Endodermal cell (in vitro differentiated cells): ENCODE measurements at regions not wholly inside any gene's neighbourhood (a gene's known extent, or its start where the extent isn't known, plus 50 kb on each side); places are given as distances from the start of the nearest gene placed in this dataset.

ENCODE experiments used
- DNase-seq: peaks from one replicate; pipeline ENCODE4 v3.0.0-alpha.2; 2017
- H3K27ac ChIP-seq: 2 replicates; pipeline ENCODE4 v1.5.1; 2013; ENCODE audit warnings: mild to moderate bottlenecking, low read depth, low read length, moderate library complexity
- H3K27me3 ChIP-seq: 2 replicates; pipeline ENCODE4 v1.6.1; 2013; ENCODE audit warnings: mild to moderate bottlenecking, low read length, moderate library complexity; ENCODE audit not compliant: insufficient read depth, control insufficient read depth, poor library complexity, severe bottlenecking
- H3K36me3 ChIP-seq: 2 replicates; pipeline ENCODE4 v1.7.0; 2013; ENCODE audit warnings: mild to moderate bottlenecking, low read length, moderate library complexity; ENCODE audit not compliant: control insufficient read depth, insufficient read depth
- H3K4me1 ChIP-seq: one replicate; pipeline ENCODE4 v1.7.0; 2013; ENCODE audit warnings: low read length; ENCODE audit not compliant: control insufficient read depth, insufficient read depth
- H3K4me3 ChIP-seq: 2 replicates; pipeline ENCODE4 v1.5.1; 2013; ENCODE audit warnings: mild to moderate bottlenecking, low read length, moderate library complexity
- H3K9ac ChIP-seq: 2 replicates; pipeline ENCODE4 v1.6.1; 2013; ENCODE audit warnings: mild to moderate bottlenecking, low read length, moderate library complexity; ENCODE audit not compliant: poor library complexity, severe bottlenecking; ENCODE audit errors: extremely low read depth
- H3K9me3 ChIP-seq: 2 replicates; pipeline ENCODE4 v1.6.1; 2013; ENCODE audit warnings: mild to moderate bottlenecking, low read length, moderate library complexity; ENCODE audit not compliant: control insufficient read depth
- H3K27ac Mint-ChIP-seq: 2 replicates; pipeline ENCODE4 v1.8.0; 2020; ENCODE audit warnings: mixed read lengths
- H3K27me3 Mint-ChIP-seq: 2 replicates; pipeline ENCODE4 v1.8.0; 2021; ENCODE audit warnings: mild to moderate bottlenecking, mixed read lengths; ENCODE audit not compliant: insufficient read depth
- H3K36me3 Mint-ChIP-seq: 2 replicates; pipeline ENCODE4 v1.8.0; 2020; ENCODE audit warnings: low read depth, mixed read lengths
- H3K4me1 Mint-ChIP-seq: 2 replicates; pipeline ENCODE4 v1.8.0; 2020; ENCODE audit warnings: mixed read lengths
- H3K4me3 Mint-ChIP-seq: 2 replicates; pipeline ENCODE4 v1.8.0; 2020; ENCODE audit warnings: mild to moderate bottlenecking, moderate library complexity, mixed read lengths
- H3K9me3 Mint-ChIP-seq: 2 replicates; pipeline ENCODE4 v1.8.0; 2020; ENCODE audit warnings: mild to moderate bottlenecking, mixed read lengths
- WGBS, 2 experiments: methylation state at CpG; one replicate each; pipeline versions ENCODE4 v1.1.5 to v1.1.7; 2013; ENCODE audit warnings: missing lambda C conversion rate in 2 of 2, mixed read lengths in 1 of 2; ENCODE audit not compliant: insufficient coverage in 1 of 2, insufficient read length in 1 of 2; 5-methylcytosine and 5-hydroxymethylcytosine counted together
- TF ChIP-seq, protein P1 (sequence below): fragments of 200-600 bp; sonication (generic); conservative IDR thresholded peaks from 2 replicates; pipeline ENCODE4 v1.5.0; 2021; ENCODE audit warnings: antibody characterized with exemption, mild to moderate bottlenecking

DNA sequence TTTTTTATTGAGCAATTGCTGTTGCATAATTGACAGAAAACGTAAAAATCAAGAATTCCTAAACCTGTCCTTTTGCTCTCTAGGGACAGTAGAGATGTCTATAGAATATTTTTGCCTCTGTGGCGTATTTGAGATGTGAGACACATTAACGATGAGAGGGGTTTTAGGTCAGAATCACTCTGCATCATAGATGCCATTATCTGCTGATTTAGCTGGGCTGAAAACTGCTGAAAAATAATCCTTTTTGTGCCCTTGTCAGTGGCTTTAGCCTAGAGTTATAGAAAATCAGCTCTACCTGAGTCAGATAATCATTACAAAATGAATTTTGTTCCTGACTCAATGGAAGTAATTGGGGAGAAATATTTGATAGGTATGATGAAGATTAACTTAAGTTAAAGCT lies 767.8 kb upstream of the TENM3 start:
- H3K9me3 ChIP-seq, result no peaks in the 10 kb centered on the region
- peak overlapping the region; percentile 42 for H3K4me3 Mint-ChIP-seq
- no peak overlapping the region for H3K27ac ChIP-seq
- H3K4me1 ChIP-seq, result no peaks in the 10 kb centered on the region
- no peaks in the 10 kb centered on the region for H3K36me3 ChIP-seq
- H3K4me1 Mint-ChIP-seq, result peaks cover 21% of the 10 kb centered on the region
- no peaks in the 10 kb centered on the region for H3K36me3 Mint-ChIP-seq
- no peak overlapping the region for H3K27ac Mint-ChIP-seq
- no peaks in the 10 kb centered on the region for H3K9me3 Mint-ChIP-seq
- TF ChIP-seq, protein P1, sequence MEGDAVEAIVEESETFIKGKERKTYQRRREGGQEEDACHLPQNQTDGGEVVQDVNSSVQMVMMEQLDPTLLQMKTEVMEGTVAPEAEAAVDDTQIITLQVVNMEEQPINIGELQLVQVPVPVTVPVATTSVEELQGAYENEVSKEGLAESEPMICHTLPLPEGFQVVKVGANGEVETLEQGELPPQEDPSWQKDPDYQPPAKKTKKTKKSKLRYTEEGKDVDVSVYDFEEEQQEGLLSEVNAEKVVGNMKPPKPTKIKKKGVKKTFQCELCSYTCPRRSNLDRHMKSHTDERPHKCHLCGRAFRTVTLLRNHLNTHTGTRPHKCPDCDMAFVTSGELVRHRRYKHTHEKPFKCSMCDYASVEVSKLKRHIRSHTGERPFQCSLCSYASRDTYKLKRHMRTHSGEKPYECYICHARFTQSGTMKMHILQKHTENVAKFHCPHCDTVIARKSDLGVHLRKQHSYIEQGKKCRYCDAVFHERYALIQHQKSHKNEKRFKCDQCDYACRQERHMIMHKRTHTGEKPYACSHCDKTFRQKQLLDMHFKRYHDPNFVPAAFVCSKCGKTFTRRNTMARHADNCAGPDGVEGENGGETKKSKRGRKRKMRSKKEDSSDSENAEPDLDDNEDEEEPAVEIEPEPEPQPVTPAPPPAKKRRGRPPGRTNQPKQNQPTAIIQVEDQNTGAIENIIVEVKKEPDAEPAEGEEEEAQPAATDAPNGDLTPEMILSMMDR, result no peak
- WGBS, 2 experiments, result 80 to 83% methylated on average over 3 of the region's 3 CpGs
- no peaks in the 10 kb centered on the region for H3K27me3 Mint-ChIP-seq
- DNase-seq, result no peak
- H3K27me3 ChIP-seq, result no peaks in the 10 kb centered on the region
- no peak overlapping the region for H3K4me3 ChIP-seq
- no peak overlapping the region for H3K9ac ChIP-seq

DNA sequence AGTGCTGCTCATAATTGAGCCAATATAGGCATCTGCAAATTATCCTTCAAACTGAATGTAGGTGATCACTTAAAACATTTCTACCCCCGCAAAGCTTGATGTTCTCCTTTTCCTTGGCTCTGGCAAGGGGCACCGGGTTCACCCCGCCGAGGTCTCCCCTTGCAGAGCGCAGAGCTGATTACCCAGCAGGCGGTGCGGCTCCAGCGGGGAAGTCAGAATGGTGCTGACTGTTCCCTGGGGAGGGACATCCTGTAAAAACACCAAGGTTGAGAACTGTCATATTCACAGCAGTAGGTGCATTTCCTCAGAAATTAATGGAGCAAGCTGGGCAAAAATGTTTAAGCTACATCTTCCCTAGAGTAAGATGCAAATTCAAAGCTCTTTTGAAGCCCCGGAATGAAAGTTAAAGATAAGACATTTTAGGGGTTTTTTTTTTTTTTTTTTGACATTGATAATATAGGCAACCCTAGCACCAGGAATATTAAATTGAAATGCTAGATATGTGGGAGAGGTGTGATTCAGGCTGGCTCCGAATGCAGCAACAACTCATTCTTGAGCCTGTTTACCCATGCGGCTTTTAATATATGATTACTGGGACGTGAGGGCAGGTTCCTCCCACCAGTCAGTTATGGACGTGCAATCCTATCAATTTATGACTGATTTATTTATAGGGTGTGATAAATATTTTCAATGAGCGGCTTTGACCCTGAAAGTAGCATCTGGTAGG lies 767.3 kb upstream of the TENM3 start:
- Histone ChIP-seq H3K27ac (no peak overlapping the region), H3K4me3 (no peak overlapping the region), H3K36me3 (no peaks in the 10 kb centered on the region), H3K9ac (no peak overlapping the region), H3K27me3 (no peaks in the 10 kb centered on the region), H3K4me1 (no peaks in the 10 kb centered on the region), H3K9me3 (no peaks in the 10 kb centered on the region)
- Mint-ChIP-seq H3K4me3 (peak overlapping the region; percentile 42), H3K9me3 (no peaks in the 10 kb centered on the region), H3K27ac (no peak overlapping the region), H3K36me3 (no peaks in the 10 kb centered on the region), H3K27me3 (no peaks in the 10 kb centered on the region), H3K4me1 (peaks cover 21% of the 10 kb centered on the region)
- TF ChIP-seq, protein P1, result no peak
- peak; percentile 76 for DNase-seq
- WGBS, 2 experiments, result 50 to 59% methylated on average over 7 to 14 of the region's 14 CpGs

DNA sequence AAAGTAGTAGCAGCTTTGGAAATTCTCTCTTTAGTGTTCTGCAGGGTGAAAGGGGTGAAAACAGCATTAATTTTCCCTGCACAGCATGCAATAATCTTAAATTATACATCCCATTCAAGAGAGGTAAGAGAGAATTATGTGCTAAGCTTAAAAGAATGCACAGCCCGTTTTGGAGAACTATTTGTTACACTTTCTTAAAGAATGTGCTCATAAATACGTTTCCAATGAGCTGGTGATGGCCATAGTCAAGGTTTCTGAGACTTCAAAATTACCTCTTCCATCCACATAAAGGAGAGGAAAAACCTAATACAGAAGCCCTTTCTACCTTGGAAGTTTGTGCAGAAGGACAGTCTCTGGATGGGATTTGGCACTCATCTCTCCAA lies 766.7 kb upstream of the TENM3 start:
- 50 to 69% methylated on average over 1 to 2 of the region's 2 CpGs for WGBS, 2 experiments
- H3K27me3 Mint-ChIP-seq, result no peaks in the 10 kb centered on the region
- no peaks in the 10 kb centered on the region for H3K9me3 Mint-ChIP-seq
- peaks cover 21% of the 10 kb centered on the region for H3K4me1 Mint-ChIP-seq
- H3K36me3 Mint-ChIP-seq, result no peaks in the 10 kb centered on the region
- Histone ChIP-seq H3K9me3 (no peaks in the 10 kb centered on the region), H3K36me3 (no peaks in the 10 kb centered on the region), H3K9ac (no peak overlapping the region), H3K4me1 (no peaks in the 10 kb centered on the region), H3K27ac (no peak overlapping the region), H3K27me3 (no peaks in the 10 kb centered on the region), H3K4me3 (no peak overlapping the region)
- no peak overlapping the region for H3K27ac Mint-ChIP-seq
- no peak overlapping the region for H3K4me3 Mint-ChIP-seq
- TF ChIP-seq, protein P1, result no peak
- no peak for DNase-seq
